SU-DHL-6 (cell line): ENCODE measurements at regions not wholly inside any gene's neighbourhood (a gene's known extent, or its start where the extent isn't known, plus 50 kb on each side); places are given as distances from the start of the nearest gene placed in this dataset.

ENCODE experiments used
- CTCF ChIP-seq: fragments of 200-600 bp; sonication (generic); IDR thresholded peaks from one replicate; pipeline ENCODE4 v1.5.1; 2017; ENCODE audit warnings: antibody characterized with exemption, mild to moderate bottlenecking, low read length, moderate library complexity; ENCODE audit not compliant: insufficient read depth, poor library complexity, severe bottlenecking
- EZH2phosphoT487 ChIP-seq: fragments of 200-600 bp; sonication (generic), shearing (Covaris generic); conservative IDR thresholded peaks from 2 replicates; pipeline ENCODE4 v1.6.1; 2018; ENCODE audit warnings: mild to moderate bottlenecking, antibody characterized with exemption, low read length, moderate library complexity, mixed read lengths

GRCh38 chr3:161579395-161580126, 83.0 kb downstream of the OTOL1 start:
- TF ChIP-seq CTCF (no peak), EZH2phosphoT487 (no peak)
